SIG-M5 treated with dmso at 0.1 percent for 504 hours (cell line): ENCODE measurements at regions not wholly inside any gene's neighbourhood (a gene's known extent, or its start where the extent isn't known, plus 50 kb on each side); places are given as distances from the start of the nearest gene placed in this dataset.
"Not testable (repeated sequence)": the region's sequence is repeated elsewhere in the genome, so short reads cannot be mapped to it uniquely, and the experiment has no call there.

Source experiments
- DNase-seq: peaks from one replicate; lab custom pipeline; 2025; ENCODE audit not compliant: unreplicated experiment; lab: John Stamatoyannopoulos, UW

GRCh38 chr11:110347660-110348059, 51.2 kb upstream of the RDX start:
- no peak for DNase-seq

DNA sequence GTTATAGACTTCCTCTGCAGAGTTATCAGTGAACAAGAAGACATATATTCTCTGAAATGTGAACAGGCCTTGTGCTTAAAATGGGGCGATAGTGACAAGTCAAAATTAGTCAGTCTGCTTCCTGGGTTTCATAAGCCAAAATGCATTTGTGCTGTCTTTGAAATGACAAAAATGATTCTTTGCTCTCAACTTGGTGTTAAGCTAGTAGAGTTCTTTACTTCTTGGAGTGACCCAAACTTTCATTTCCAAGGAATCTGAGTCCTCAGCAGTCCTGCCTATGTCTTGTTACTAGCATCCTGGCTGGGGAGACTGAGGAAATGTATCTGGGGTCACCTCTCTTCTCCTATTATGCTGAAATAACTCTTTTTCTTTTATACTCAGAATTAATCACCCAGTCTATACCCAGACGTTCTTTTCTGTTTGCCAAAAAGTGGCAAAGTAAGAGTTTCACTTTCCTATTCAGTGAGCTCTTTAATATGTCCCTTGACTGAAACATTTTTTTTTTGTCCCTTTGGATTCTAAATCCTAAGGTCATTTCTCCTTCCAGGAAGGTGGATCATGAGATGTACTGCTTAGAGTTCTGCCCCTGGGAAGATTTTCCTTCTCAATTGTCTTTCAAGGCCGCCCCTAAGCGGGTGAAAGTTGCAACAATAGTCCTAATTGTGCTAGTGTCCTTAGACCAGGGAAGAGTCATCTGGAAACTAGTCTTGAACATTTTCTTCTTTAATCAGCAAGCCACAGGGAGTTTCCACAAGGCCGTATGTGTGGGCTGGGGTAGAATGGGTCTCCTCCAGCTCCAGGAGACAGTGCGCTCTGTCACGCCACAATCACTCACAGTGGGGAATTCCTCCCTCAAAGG, 53.0 kb upstream of the RDX start:
- DNase-seq, result no peak

- DNase-seq, result not testable (repeated sequence)
These were observed 53.6 kb upstream of the RDX start for GRCh38 chr11:110349997-110350383.

GRCh38 chr11:110355011-110355744, 58.8 kb upstream of the RDX start:
- no peak for DNase-seq

GRCh38 chr11:110356762-110357671, 60.6 kb upstream of the RDX start:
- DNase-seq, result no peak

GRCh38 chr11:110358336-110358735, 61.9 kb upstream of the RDX start:
- no peak for DNase-seq

- not testable (repeated sequence) for DNase-seq
These were observed 64.5 kb upstream of the RDX start for GRCh38 chr11:110360781-110361408.

DNA sequence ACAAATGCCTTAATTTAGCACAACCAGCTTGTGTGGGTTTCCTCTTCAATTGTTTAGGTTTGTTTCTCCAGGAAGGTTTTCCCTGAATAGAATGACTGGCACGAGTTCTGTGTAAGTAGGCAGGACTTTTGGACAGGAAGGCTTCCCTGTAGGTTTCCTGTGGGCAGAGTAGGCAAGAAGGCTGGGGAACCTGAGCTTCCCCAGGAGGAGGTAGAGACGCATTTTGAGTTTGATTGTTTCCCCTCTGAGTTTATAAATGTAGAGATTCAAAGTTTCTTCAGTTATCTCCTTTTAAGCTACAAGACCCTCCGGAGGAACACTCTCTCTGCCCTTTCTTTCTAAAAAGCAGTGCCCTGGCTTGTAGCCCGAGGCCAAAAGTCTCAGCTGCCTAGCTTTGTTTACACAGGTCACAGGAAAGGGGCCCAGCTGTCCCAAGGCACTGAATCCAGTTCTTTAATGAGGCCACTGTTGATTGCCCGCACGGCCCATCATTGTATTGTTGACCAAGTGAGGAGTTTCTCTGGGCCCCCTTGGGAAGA, 66.6 kb upstream of the RDX start:
- no peak for DNase-seq

DNA sequence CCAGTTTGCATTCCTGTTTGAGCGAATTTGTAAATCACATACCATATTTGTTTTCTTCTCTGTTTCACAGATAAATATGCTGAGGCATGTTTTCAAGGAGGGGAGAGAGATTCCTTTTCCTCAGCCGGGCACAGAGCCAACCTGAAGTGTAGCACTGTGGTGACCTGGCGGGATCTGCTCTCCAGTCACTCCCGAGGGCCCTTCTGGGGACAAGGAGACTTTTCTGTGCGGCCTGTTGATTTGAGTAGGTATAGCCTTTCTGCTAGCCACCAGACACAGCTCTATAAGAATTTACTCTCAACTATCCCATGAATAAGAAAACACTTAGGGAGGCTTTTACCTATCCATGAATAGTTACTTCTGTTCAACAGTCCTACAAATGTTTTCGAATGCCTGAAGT, 63.5 kb upstream of the FDX1 start:
- DNase-seq, result no peak

- no peak for DNase-seq
These were observed 62.2 kb upstream of the FDX1 start for GRCh38 chr11:110367571-110367970.

DNA sequence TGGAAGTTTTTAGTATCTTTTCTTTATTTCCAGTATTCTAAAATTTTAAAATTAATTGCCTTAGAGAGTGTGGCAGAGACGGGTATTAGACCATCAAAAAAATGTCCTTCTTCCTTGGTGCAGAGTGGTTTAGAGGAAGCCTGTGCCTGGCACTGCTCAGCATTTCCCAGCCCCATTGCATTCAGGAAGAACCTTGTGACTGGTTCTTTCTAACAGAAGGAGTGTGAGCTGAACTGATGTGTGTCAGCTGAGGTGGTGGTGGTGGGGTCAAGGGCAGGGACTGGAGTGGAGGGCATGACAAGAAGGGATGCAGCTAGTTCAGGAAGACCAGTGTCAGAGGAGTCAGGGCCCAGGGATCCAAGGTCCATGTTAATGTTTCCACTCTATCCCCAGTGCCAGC, 58.7 kb upstream of the FDX1 start:
- DNase-seq, result no peak

DNA sequence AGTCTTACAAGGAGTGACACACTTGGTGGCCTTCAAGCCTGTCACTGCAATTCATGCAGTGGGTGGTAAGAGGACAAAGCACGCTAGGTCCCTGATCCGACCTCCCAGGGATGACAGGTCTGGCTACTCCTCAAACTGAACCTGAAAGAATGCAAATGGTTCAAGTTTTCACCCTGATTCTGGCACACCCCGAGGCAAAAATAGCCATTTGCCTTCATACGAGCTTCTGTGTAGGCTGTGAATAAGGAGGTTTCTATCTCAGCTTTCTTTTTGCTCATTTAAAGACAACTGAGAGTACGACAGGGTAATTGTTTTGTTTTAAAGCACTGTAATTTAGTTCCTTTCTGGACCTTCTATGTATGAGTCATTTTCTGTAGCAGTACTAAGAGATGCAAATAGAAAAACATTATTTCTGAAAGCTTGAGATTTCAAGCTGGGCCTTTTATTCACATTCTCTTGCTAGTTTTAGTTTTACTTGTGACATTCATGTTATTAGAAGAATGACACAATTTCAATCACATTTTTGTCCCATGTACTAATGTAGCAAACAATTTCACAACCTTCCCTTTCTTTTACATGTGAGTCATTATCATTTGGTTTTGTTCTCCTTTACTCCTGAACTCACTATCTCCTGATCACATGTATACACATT, 56.6 kb upstream of the FDX1 start:
- DNase-seq, result peak; percentile 49

GRCh38 chr11:110374921-110375320, 54.8 kb upstream of the FDX1 start:
- DNase-seq, result no peak

DNA sequence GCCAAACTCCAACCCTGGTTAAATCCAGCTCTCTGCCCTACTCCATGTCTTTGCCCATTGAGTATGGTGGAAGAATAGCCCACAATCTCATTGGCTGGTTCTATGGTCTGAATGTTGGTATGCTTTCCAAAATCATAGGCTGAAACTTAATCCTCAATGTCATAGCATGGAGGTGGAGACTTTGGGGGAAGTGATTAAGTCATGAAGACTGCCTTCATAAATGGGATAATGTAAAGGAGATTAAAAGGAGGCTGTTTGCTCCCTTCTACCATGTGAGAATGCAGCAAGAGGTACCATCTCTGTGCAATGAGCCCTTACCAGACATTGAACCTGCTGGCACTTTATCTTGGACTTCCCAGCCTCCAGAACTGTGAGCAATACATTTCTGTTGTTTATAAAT, 54.4 kb upstream of the FDX1 start:
- no peak for DNase-seq

DNA sequence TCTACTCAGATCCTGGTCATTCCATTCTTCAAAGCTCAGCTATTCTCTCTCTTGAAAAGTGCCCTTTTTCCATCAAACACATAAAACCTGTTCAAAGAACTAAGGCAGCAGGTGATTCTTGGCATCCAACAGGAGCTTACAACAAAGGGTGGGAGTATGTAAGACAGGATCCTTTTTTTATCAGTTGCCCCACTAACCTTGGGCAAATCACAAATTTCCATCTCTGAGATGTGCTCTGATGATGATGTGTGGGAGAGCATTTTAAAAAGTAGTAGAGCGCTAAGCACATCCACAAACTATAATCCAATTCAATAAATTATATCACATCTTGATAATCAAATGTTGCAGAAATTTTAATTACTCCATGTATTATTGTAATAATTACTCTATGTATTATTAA, 53.7 kb upstream of the FDX1 start:
- DNase-seq, result no peak

- DNase-seq, result peak; percentile 25
These were observed 52.9 kb upstream of the FDX1 start for GRCh38 chr11:110376711-110377324.

DNA sequence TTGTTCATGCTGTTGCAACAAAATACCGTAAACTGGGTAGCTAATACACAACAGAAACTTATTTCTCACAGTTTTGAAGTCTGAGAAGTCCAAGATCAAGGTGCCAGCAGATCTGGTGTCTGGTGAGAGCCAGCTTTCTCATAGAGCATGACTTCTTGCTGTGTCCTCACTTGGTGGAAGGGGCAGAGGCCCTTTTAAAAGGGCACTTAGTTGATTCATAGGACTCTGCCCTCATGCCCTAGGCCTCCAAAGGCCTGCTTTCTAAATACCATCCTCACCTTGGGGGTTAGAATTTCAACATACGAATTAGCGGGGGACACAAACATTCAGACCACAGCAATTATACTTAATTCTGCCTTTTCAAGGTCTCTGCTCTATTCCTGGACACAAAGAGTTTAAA, 52.3 kb upstream of the FDX1 start:
- DNase-seq, result no peak

GRCh38 chr11:110379261-110379660, 50.5 kb upstream of the FDX1 start:
- DNase-seq, result no peak

DNA sequence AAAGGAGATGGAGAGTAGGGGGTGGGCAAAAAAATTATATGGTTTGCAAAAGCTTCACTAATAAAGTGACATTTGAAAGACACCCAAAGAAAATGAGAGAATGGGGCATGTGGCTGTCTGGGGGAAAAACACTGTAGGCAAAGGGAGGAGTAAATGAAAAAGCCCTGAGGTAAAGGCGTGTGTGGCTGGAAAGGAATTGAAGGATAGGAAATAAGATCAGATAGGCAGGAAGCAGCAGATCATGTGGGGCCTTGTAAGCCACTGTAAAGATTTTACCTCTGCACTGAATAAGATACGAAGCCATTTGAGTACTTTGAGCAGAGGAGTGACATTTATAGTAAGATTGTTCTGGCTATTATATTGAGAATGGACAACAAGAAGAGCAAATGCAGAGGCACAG, 49.8 kb upstream of the FDX1 start:
- DNase-seq, result no peak
